ENCODE measurements at regions not wholly inside any gene's neighbourhood (a gene's known extent, or its start where the extent isn't known, plus 50 kb on each side); places are given as distances from the start of the nearest gene placed in this dataset.

- H3K27me3 ChIP-seq = no peaks in the 10 kb centered on the region
- no peak for TF ChIP-seq EP300 (IDR thresholded peaks at IDR 0.05)
- no peak for TF ChIP-seq POLR2A (IDR thresholded peaks at IDR 0.05)
- TF ChIP-seq CTCF (IDR thresholded peaks at IDR 0.05) = no peak
- no peak overlapping the region for H3K4me3 ChIP-seq
- intact Hi-C loops (cut with DNase I) = no loop called here
- H3K9me3 ChIP-seq = no peaks in the 10 kb centered on the region
- no peak for DNase-seq
- H3K27ac ChIP-seq = no peak overlapping the region
- 13 to 32% (median 26%) methylated on average over 2 of the region's 2 CpGs for WGBS, 3 donors
- peaks cover 1% of the 10 kb centered on the region for H3K4me1 ChIP-seq (ENCODE audit: insufficient read depth)
- H3K36me3 ChIP-seq = no peaks in the 10 kb centered on the region
Observed at GRCh38 chr11:38300570-38300969, 1702.5 kb upstream of the RAG2 start.

DNA sequence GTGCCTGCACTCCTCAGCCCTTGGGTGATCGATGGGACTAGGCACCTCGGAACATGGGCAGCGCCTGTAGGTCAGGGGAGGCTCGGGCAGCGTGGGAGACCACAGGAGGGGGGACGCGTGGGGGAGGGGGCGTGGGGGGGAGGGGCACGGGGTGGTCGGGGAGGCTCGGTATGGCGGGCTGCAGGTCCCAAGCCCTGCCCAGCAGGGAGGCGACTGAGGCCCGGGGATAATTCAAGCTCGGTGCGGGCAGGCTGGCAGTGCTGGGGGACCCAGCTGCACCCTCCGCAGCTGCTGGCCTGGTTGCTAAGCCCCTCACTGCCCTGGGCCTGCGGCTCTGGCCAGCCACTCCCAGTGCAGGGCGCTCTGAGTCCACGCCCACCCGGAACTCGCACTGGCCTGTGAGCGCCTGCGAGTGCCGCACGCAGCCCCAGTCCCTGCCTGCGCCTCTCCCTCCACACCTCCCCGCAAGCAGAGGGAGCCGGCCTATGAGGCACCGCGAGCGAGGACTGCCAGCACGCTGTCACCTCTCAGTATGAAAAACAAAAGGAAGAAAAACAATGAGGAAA is 1698.3 kb upstream of the RAG2 start:
- no peaks in the 10 kb centered on the region for H3K9me3 ChIP-seq
- H3K36me3 ChIP-seq = no peaks in the 10 kb centered on the region
- H3K4me1 ChIP-seq (ENCODE audit: insufficient read depth) = no peaks in the 10 kb centered on the region
- DNase-seq = no peak
- intact Hi-C loops (cut with DNase I) = no loop called here
- WGBS, 3 donors = 95 to 96% (median 96%) methylated on average over 32 to 33 of the region's 33 CpGs
- no peaks in the 10 kb centered on the region for H3K27me3 ChIP-seq
- no peak for TF ChIP-seq POLR2A (IDR thresholded peaks at IDR 0.05)
- no peak overlapping the region for H3K27ac ChIP-seq
- H3K4me3 ChIP-seq = no peak overlapping the region

DNA sequence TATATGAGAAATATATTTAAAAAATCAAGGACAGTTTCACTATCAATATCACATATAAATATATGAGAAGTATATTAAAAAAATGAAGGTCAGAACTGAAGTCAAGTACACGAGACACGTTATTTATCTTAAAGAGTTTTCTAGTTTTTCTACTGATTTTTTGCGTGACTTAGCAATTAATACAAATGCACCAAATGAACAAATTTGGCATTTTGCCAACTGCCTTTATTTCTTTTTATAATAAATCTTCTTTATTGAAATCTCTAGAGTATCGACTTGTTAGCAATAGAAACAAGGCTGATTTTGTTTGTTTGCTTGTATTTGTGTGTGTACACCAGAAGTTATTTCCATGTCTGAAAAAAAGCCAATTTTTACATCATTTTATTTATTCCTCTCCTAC is 1684.7 kb upstream of the RAG2 start:
- Histone ChIP-seq H3K9me3 (no peaks in the 10 kb centered on the region), H3K4me3 (no peak overlapping the region), H3K4me1 (ENCODE audit: insufficient read depth) (no peaks in the 10 kb centered on the region), H3K27ac (no peak overlapping the region), H3K36me3 (no peaks in the 10 kb centered on the region), H3K27me3 (no peaks in the 10 kb centered on the region)
- TF ChIP-seq EP300 (IDR thresholded peaks at IDR 0.05) = no peak
- TF ChIP-seq POLR2A (IDR thresholded peaks at IDR 0.05) = no peak
- TF ChIP-seq CTCF (IDR thresholded peaks at IDR 0.05) = no peak
- DNase-seq = no peak
- intact Hi-C loops (cut with DNase I) = no loop called here
- 68 to 78% (median 76%) methylated on average over 4 of the region's 4 CpGs for WGBS, 3 donors

- Histone ChIP-seq H3K9me3 (no peaks in the 10 kb centered on the region), H3K4me1 (ENCODE audit: insufficient read depth) (no peaks in the 10 kb centered on the region), H3K27ac (no peak overlapping the region), H3K36me3 (no peaks in the 10 kb centered on the region), H3K27me3 (no peaks in the 10 kb centered on the region), H3K4me3 (no peak overlapping the region)
- TF ChIP-seq EP300 (IDR thresholded peaks at IDR 0.05) = no peak
- no peak for TF ChIP-seq CTCF (IDR thresholded peaks at IDR 0.05)
- no peak for TF ChIP-seq POLR2A (IDR thresholded peaks at IDR 0.05)
- no peak for DNase-seq
- intact Hi-C loops (cut with DNase I) = no loop called here
- WGBS, 3 donors = 96 to 98% (median 98%) methylated on average over 45 of the region's 45 CpGs
Observed at GRCh38 chr11:38278457-38279141, 1680.6 kb upstream of the RAG2 start.

DNA sequence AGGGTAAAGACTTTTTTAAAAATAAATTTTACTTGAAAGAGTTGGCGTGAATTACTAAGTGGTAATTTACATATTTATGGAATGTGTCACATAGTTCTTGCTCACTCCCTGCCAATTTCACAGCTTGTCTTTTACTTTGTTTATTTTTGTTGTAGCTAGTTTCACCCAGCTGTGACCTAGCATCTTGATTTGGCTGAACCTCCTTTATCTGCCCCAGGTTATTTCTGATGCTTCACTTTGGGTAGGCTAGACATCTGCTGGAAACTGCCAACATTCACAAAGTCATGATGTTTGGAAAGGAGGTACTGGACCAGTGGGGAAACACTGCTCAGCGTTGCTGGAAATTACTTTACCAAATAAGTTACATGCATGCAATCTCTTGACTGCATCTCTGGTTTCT is 1676.0 kb upstream of the RAG2 start:
- WGBS, 3 donors = 14 to 30% (median 27%) methylated on average over 2 of the region's 2 CpGs
- no peak overlapping the region for H3K27ac ChIP-seq
- no peaks in the 10 kb centered on the region for H3K27me3 ChIP-seq
- DNase-seq = no peak
- no peak for TF ChIP-seq EP300 (IDR thresholded peaks at IDR 0.05)
- TF ChIP-seq POLR2A (IDR thresholded peaks at IDR 0.05) = no peak
- TF ChIP-seq CTCF (IDR thresholded peaks at IDR 0.05) = no peak
- intact Hi-C loops (cut with DNase I) = no loop called here
- no peaks in the 10 kb centered on the region for H3K9me3 ChIP-seq
- no peak overlapping the region for H3K4me3 ChIP-seq
- H3K4me1 ChIP-seq (ENCODE audit: insufficient read depth) = no peaks in the 10 kb centered on the region
- no peaks in the 10 kb centered on the region for H3K36me3 ChIP-seq

All from ovary (tissue), 7 donors.